ENCODE measurements at regions not wholly inside any gene's neighbourhood (a gene's known extent, or its start where the extent isn't known, plus 50 kb on each side); places are given as distances from the start of the nearest gene placed in this dataset.

DNA sequence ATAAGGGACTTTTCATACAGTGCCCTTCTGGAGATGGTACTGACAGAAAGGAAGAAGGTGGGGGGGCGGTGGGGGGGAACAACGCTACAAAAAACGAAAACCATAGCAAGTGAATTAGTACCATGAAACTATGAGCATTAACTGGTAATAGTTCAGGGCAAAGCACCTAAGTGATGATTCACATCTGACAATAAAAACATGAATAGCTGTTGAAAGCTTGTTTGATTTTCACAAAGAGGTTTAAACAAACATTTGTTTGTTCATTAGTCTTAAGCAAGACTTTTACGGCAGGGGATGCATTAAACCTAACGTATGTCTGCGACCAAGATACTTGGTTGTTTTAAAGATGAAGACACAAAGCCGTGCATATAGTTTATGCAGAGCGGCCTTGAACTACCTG lies 177.5 kb downstream of the LMO4 start:
- H3K4me3 ChIP-seq (ENCODE audit: low read depth, poor library complexity, severe bottlenecking) = no peak overlapping the region
- 69 to 70% methylated on average over 8 of the region's 8 CpGs for WGBS, 2 donors
- no peak for DNase-seq (ENCODE audit: low spot score in 2 of 2)
- TF ChIP-seq, protein P1, sequence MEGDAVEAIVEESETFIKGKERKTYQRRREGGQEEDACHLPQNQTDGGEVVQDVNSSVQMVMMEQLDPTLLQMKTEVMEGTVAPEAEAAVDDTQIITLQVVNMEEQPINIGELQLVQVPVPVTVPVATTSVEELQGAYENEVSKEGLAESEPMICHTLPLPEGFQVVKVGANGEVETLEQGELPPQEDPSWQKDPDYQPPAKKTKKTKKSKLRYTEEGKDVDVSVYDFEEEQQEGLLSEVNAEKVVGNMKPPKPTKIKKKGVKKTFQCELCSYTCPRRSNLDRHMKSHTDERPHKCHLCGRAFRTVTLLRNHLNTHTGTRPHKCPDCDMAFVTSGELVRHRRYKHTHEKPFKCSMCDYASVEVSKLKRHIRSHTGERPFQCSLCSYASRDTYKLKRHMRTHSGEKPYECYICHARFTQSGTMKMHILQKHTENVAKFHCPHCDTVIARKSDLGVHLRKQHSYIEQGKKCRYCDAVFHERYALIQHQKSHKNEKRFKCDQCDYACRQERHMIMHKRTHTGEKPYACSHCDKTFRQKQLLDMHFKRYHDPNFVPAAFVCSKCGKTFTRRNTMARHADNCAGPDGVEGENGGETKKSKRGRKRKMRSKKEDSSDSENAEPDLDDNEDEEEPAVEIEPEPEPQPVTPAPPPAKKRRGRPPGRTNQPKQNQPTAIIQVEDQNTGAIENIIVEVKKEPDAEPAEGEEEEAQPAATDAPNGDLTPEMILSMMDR (IDR thresholded peaks at IDR 0.05) = no peak
- no peak for TF ChIP-seq POLR2A (IDR thresholded peaks at IDR 0.05)
- intact Hi-C loops (cut with DNase I; ENCODE audit: low total_unique reads) = no loop called here

DNA sequence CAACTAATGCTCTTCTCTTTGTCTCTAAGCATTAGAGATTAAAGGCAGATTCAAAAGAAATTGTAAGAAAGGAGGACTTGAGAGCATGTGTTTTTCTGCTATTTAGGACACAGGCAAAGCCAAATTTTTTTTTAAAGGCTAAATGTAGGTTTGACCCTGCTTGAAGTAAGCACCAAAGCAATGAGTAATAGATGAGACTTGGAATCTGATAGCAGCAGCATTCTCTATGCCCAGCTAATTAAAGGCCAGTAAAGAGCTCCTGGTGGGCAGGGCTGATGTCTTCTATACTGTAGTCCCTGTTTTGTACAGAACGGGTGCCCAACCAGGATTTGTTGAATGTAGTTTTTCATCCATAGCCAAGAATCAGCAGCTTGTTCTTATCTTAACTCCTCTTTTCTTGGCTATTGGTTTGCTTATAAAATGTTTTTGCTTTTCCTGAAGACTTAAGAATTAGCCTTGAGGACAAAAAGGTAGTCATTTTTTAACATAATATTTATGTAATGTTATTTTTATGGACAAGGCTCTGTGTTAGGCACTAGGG lies 179.6 kb downstream of the LMO4 start:
- TF ChIP-seq, protein P1 (IDR thresholded peaks at IDR 0.05) = no peak
- TF ChIP-seq POLR2A (IDR thresholded peaks at IDR 0.05) = no peak
- DNase-seq (ENCODE audit: low spot score in 2 of 2) = no peak
- 69 to 86% methylated on average over 1 of the region's 1 CpG for WGBS, 2 donors
- intact Hi-C loops (cut with DNase I; ENCODE audit: low total_unique reads) = no loop called here
- no peak overlapping the region for H3K4me3 ChIP-seq (ENCODE audit: low read depth, poor library complexity, severe bottlenecking)

DNA sequence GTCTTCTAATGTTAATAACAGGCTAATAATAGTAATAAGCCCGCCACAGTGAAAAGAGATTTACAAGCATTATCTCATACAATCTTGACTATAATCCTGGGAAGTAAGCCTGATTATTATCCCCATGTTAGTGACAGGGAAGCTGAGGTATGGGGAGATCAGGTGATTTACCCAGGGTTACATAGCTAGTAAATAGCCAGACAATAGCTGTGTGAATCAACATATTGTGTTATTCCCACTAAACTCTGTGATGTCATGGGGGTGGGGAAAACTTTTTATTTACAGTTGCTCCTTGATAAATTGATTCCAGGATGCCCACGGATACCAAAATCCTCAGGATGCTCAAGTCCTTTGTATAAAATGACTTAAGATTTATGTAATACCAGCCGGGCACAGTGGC lies 181.9 kb downstream of the LMO4 start:
- TF ChIP-seq POLR2A (IDR thresholded peaks at IDR 0.05) = no peak
- TF ChIP-seq, protein P1 (IDR thresholded peaks at IDR 0.05) = no peak
- DNase-seq (ENCODE audit: low spot score in 2 of 2) = no peak
- intact Hi-C loops (cut with DNase I; ENCODE audit: low total_unique reads) = no loop called here
- H3K4me3 ChIP-seq (ENCODE audit: low read depth, poor library complexity, severe bottlenecking) = no peak overlapping the region
- 91 to 96% methylated on average over 3 of the region's 3 CpGs for WGBS, 2 donors

DNA sequence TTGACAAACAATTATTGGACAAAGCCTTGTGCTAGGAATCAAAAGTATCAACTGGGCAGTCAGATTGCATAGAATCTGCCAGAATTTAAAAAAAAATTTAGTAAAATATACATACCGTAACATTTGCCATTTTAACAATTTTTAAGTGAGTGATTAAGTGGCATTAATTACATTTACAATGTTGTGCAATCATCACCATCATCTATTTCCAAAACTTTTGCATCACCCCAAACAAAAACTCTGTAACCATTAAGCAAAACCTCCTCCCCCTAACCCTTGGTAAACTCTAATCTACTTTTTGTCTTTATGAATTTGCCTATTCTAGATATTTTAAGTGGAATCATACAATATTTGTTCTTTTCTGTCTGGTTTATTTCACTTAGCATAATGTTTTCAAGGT lies 182.8 kb downstream of the LMO4 start:
- no peak overlapping the region for H3K4me3 ChIP-seq (ENCODE audit: low read depth, poor library complexity, severe bottlenecking)
- TF ChIP-seq, protein P1 (IDR thresholded peaks at IDR 0.05) = no peak
- TF ChIP-seq POLR2A (IDR thresholded peaks at IDR 0.05) = no peak
- 72 to 79% methylated on average over 1 of the region's 1 CpG for WGBS, 2 donors
- intact Hi-C loops (cut with DNase I; ENCODE audit: low total_unique reads) = no loop called here
- DNase-seq (ENCODE audit: low spot score in 2 of 2) = no peak

DNA sequence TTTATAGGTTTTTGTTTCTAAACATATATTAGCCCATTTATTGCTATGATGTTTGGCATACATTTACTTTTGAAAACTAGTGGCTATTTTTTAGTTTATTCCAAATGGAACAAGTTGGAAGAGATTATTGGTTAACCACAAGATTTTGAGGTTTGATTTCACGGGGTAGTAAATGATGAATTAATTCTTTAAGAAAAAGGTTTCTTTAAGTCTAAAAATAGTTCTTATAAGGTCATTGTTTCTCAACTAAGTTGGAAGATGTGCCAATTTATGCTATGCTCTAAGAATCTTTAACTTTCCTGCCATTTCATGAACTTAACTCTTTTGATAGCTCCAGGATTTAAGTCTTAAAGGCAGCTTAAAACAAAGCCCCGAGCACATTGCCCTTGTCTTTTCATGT lies 183.8 kb downstream of the LMO4 start:
- no peak overlapping the region for H3K4me3 ChIP-seq (ENCODE audit: low read depth, poor library complexity, severe bottlenecking)
- no peak for TF ChIP-seq POLR2A (IDR thresholded peaks at IDR 0.05)
- TF ChIP-seq, protein P1 (IDR thresholded peaks at IDR 0.05) = no peak
- intact Hi-C loops (cut with DNase I; ENCODE audit: low total_unique reads) = no loop called here
- no peak for DNase-seq (ENCODE audit: low spot score in 2 of 2)
- WGBS, 2 donors = 71 to 79% methylated on average over 2 of the region's 2 CpGs

DNA sequence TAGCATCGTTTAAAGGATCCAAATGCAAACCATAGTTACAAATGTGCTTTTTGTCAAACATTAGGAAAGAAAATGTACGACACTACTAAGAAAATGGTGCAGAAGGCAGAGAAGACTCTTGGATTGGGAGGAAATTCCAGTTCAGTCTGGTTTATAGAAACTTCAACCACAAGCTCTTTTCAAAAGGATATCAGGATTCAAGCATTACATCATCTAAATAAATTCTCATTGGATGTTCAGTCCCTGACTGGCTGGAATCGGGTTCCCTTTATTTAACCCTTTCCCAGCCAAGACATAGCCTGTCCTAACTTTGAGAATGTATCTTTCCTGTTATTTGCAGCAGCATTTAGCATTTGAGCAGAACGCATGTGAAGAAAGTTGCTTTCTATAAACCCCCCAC lies 184.6 kb downstream of the LMO4 start:
- intact Hi-C loops (cut with DNase I; ENCODE audit: low total_unique reads) = no loop called here
- H3K4me3 ChIP-seq (ENCODE audit: low read depth, poor library complexity, severe bottlenecking) = no peak overlapping the region
- DNase-seq (ENCODE audit: low spot score in 2 of 2) = no peak
- TF ChIP-seq, protein P1 (IDR thresholded peaks at IDR 0.05) = no peak
- no peak for TF ChIP-seq POLR2A (IDR thresholded peaks at IDR 0.05)
- WGBS, 2 donors = 62 to 63% methylated on average over 4 of the region's 4 CpGs

Data from lower leg skin (tissue), 4 donors.